Fibroblast of villous mesenchyme (primary cell): ENCODE measurements at regions not wholly inside any gene's neighbourhood (a gene's known extent, or its start where the extent isn't known, plus 50 kb on each side); places are given as distances from the start of the nearest gene placed in this dataset.
A peak's percentile ranks its signal among the peaks of the same experiment; 100 is the strongest.

Experiments used
- DNase-seq: peaks from one replicate; pipeline ENCODE4 v3.0.0-alpha.2; 2010; ENCODE audit warnings: low read depth
- H3K4me3 ChIP-seq: 2 replicates; pipeline ENCODE4 v1.5.1; 2011; ENCODE audit warnings: low read depth, mild to moderate bottlenecking, low read length
- TF ChIP-seq, protein P1 (sequence below): IDR thresholded peaks from 2 replicates; pipeline ENCODE4 v1.5.1; 2012; ENCODE audit warnings: low read depth, mild to moderate bottlenecking, low read length; ENCODE audit not compliant: insufficient read depth

DNA sequence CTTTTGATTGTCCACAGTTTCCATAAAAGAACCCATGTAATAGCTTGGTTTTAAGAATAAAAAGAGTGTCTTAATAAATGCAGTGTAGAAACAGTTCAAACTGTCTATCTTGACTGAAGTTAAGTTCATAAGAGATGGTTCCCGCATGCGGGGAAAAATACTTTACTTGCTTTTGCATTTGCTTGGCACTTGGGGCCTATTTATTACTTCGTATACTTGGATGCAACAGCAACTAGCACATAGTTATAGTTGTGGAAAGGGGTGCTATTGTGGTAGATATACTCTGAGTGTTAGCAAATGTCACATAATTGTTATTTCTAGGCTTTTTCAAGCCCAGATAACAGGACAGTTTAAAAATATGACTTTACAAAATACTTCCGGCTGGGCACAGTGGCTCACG lies 97.7 kb upstream of the HMGCLL1 start:
- H3K4me3 ChIP-seq: no peak overlapping the region
- TF ChIP-seq, protein P1, sequence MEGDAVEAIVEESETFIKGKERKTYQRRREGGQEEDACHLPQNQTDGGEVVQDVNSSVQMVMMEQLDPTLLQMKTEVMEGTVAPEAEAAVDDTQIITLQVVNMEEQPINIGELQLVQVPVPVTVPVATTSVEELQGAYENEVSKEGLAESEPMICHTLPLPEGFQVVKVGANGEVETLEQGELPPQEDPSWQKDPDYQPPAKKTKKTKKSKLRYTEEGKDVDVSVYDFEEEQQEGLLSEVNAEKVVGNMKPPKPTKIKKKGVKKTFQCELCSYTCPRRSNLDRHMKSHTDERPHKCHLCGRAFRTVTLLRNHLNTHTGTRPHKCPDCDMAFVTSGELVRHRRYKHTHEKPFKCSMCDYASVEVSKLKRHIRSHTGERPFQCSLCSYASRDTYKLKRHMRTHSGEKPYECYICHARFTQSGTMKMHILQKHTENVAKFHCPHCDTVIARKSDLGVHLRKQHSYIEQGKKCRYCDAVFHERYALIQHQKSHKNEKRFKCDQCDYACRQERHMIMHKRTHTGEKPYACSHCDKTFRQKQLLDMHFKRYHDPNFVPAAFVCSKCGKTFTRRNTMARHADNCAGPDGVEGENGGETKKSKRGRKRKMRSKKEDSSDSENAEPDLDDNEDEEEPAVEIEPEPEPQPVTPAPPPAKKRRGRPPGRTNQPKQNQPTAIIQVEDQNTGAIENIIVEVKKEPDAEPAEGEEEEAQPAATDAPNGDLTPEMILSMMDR: no peak
- no peak for DNase-seq

GRCh38 chr6:55675941-55676340 lies 96.9 kb upstream of the HMGCLL1 start:
- H3K4me3 ChIP-seq: no peak overlapping the region
- DNase-seq: peak; percentile 52
- TF ChIP-seq, protein P1: no peak

- TF ChIP-seq, protein P1: no peak
- no peak for DNase-seq
- H3K4me3 ChIP-seq: no peak overlapping the region
Measured at GRCh38 chr6:55674672-55675071, 95.7 kb upstream of the HMGCLL1 start.

- DNase-seq: no peak
- TF ChIP-seq, protein P1: no peak
- H3K4me3 ChIP-seq: no peak overlapping the region
Measured at GRCh38 chr6:55670850-55671413, 91.9 kb upstream of the HMGCLL1 start.

DNA sequence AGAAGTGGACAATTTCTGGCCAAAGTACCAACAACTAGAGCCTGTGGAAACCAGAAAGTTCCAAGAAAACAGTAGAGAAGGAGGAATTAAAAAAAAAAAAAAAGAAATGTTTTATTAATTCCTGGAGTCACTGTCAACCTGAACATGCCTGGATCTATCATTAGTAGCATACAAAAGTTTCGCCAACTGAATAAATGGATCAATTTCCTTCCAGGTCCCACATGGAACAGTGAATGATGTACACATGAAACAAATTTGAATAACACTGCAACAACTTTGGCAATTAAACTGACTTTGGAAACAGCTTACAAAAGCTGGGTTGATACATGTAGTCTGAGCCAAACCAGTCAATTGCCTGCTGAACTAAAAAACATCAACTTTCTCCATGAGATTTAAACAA lies 90.0 kb upstream of the HMGCLL1 start:
- no peak for DNase-seq
- TF ChIP-seq, protein P1: no peak
- H3K4me3 ChIP-seq: no peak overlapping the region

DNA sequence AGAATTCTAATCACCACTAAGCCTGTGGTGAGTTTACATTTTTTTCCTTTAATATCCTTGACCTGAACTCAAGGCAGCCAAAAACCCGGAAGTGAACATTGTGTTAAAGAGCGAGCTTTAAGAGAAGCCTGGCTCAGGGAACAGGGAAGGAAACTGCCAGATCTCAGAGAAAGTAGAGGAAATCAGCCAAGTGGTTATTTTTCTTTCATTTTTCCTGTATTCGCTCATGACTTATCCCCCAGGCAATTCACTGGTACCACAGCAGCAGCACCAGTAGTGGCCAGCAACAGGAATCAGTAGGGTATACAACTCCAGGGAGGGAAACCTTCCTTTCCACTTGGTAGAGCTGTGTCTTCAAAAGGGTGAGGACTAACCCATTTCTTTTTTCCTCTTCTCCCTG lies 89.6 kb upstream of the HMGCLL1 start:
- peak; percentile 90 for DNase-seq
- TF ChIP-seq, protein P1: no peak
- H3K4me3 ChIP-seq: no peak overlapping the region

GRCh38 chr6:55667341-55667740 lies 88.3 kb upstream of the HMGCLL1 start:
- H3K4me3 ChIP-seq: no peak overlapping the region
- DNase-seq: peak; percentile 67
- TF ChIP-seq, protein P1: no peak
